Upper lobe of right lung (tissue), 1 donor: ENCODE measurements at regions not wholly inside any gene's neighbourhood (a gene's known extent, or its start where the extent isn't known, plus 50 kb on each side); places are given as distances from the start of the nearest gene placed in this dataset.

Experiments used
- ATAC-seq: fragments of 200-7000 bp; cut with Tn5 transposase; one replicate; pipeline ENCODE4 v1.9.1; 2020; ENCODE audit warnings: mild to moderate bottlenecking, moderate library complexity
- DNase-seq: peaks from one replicate; pipeline ENCODE4 v3.0.0-alpha.2; 2020
- H3K27ac ChIP-seq: fragments of 200-600 bp; one replicate; pipeline ENCODE4 v1.8.0; 2022
- H3K27me3 ChIP-seq: fragments of 200-600 bp; one replicate; pipeline ENCODE4 v1.8.0; 2022; ENCODE audit warnings: mild to moderate bottlenecking
- H3K36me3 ChIP-seq: fragments of 200-600 bp; one replicate; pipeline ENCODE4 v1.8.0; 2022
- H3K4me1 ChIP-seq: fragments of 200-600 bp; one replicate; pipeline ENCODE4 v1.8.0; 2022
- H3K4me3 ChIP-seq: fragments of 200-600 bp; one replicate; pipeline ENCODE4 v1.8.0; 2022; ENCODE audit warnings: mild to moderate bottlenecking
- H3K9me3 ChIP-seq: fragments of 200-600 bp; one replicate; pipeline ENCODE4 v1.8.0; 2022
- intact Hi-C: fragments of 100-400 bp; cut with DNase I; formaldehyde crosslinking; loops from one replicate; pipeline ENCODE4 v1.11.0; 2022
- TF ChIP-seq, protein P1 (sequence below): fragments of 200-600 bp; IDR thresholded peaks from one replicate; pipeline ENCODE4 v1.8.0; 2022; ENCODE audit warnings: antibody characterized with exemption
- donor health status: DM: no; HTN: yes; CAD: no; lungs with severe emphysema.

DNA sequence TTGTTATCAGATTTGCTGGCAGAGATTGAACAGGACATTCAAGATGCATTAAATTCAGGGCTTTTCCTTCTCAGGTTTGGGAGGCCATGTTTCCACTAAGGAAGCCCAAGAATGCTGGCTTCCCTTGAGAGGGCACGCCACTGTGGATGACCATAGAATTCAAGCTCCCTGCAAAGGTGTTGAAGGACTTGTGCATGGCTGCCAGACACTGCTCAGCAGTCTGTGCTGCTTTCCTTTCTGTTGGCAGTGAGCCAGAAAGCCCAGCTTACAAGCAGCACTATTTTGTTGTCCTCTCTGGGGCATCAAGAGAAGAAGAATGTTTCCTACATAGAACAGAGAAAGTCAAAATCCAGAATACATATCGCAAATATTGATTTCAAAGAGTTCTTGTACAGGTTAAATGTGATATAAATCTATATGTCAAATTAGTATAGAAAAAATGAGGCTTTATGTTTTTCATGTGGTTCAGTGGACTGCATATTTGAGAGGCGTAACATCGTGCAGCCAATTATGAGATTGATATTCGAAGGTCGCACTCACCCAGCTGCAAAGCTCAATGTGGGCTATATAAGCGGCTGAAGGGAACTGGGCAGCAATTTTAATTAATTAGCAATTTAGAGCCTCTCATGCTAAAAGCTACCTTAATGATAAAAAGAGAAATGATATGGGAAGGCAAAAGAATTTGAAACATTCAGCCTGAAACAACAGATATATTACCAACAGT lies 103.1 kb upstream of the ISL1 start:
- ATAC-seq, result no peak
- H3K27me3 ChIP-seq, result no peaks in the 10 kb centered on the region

DNA sequence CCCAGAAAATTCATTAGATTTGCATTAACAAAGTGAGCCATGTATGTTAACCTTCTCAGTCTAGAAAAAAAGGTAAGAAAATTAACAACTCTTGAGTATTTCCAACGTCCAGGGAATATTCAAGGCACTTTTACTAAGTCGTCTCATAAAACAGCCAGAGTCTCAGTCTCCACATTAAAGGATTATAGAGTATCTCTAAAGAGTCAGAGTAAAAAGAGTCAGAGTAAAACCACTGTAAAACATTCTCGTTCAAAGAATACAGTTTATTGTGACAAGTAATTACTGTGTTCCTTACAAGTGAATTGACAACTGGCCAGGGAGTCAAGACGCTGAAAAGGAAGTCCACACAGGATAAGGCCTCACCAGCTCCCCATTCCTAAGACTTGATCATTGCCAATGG lies 97.2 kb upstream of the ISL1 start:
- TF ChIP-seq, protein P1, sequence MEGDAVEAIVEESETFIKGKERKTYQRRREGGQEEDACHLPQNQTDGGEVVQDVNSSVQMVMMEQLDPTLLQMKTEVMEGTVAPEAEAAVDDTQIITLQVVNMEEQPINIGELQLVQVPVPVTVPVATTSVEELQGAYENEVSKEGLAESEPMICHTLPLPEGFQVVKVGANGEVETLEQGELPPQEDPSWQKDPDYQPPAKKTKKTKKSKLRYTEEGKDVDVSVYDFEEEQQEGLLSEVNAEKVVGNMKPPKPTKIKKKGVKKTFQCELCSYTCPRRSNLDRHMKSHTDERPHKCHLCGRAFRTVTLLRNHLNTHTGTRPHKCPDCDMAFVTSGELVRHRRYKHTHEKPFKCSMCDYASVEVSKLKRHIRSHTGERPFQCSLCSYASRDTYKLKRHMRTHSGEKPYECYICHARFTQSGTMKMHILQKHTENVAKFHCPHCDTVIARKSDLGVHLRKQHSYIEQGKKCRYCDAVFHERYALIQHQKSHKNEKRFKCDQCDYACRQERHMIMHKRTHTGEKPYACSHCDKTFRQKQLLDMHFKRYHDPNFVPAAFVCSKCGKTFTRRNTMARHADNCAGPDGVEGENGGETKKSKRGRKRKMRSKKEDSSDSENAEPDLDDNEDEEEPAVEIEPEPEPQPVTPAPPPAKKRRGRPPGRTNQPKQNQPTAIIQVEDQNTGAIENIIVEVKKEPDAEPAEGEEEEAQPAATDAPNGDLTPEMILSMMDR, result no peak
- Histone ChIP-seq H3K4me1 (no peaks in the 10 kb centered on the region), H3K4me3 (no peak overlapping the region), H3K36me3 (no peaks in the 10 kb centered on the region), H3K27ac (no peak overlapping the region), H3K27me3 (no peaks in the 10 kb centered on the region), H3K9me3 (no peaks in the 10 kb centered on the region)
- intact Hi-C loops, result no loop called here
- ATAC-seq (no peak), DNase-seq (no peak)

More for the DNA sequence above, 103.1 kb upstream of the ISL1 start:
- Histone ChIP-seq H3K4me3 (no peak overlapping the region), H3K36me3 (no peaks in the 10 kb centered on the region), H3K9me3 (no peaks in the 10 kb centered on the region), H3K27ac (no peak overlapping the region), H3K4me1 (no peaks in the 10 kb centered on the region)
- no peak for DNase-seq
- intact Hi-C loops, result no loop called here
- TF ChIP-seq, protein P1, result no peak

DNA sequence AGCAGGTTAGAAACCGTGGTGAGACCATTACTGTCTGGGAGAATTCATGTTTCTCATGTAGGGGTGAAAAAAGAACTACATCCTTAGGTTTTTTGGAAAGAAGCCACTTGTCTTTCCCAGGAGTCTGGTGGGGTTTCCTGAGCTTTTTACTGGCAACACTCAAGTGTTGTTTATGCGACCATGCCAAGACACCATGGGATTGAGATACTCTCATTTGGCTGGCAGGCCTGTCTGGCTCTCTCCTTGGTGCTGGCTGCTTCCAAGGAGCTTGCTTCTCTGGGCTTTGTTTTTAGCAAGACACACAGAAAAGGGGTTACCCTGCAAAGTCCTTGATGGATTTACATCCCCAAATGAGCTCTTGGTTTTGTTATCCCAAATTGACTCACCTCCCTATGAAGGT lies 80.9 kb upstream of the ISL1 start:
- intact Hi-C loops, result no loop called here
- no peak for DNase-seq

DNA sequence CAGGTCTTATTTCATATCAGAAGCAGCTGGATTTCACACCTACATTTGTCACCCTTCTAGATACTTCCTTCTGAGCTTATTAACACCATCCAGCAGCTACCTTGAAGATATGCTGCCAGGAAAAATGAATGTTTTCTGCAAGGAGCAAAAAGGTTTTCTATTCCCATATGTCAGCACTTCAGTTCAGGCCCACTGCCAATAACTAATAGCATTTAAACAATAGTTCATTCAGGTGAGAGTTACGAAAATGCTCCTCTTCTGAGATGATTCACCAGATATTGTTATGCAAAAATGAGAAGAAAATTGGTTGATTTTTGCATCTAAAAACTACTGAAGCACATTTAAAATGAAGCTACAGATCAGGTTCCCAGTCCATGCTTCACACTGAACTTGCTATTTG lies 56.4 kb upstream of the ISL1 start:
- intact Hi-C loops, result no loop called here
- TF ChIP-seq, protein P1, result no peak

More for the DNA sequence above, 80.9 kb upstream of the ISL1 start:
- Histone ChIP-seq H3K4me1 (no peaks in the 10 kb centered on the region), H3K36me3 (no peaks in the 10 kb centered on the region), H3K27me3 (no peaks in the 10 kb centered on the region), H3K4me3 (no peak overlapping the region), H3K27ac (no peak overlapping the region), H3K9me3 (no peaks in the 10 kb centered on the region)
- TF ChIP-seq, protein P1, result no peak
- no peak for ATAC-seq

More for the DNA sequence above, 56.4 kb upstream of the ISL1 start:
- Histone ChIP-seq H3K27ac (no peak overlapping the region), H3K4me3 (no peak overlapping the region), H3K4me1 (no peaks in the 10 kb centered on the region), H3K27me3 (no peaks in the 10 kb centered on the region), H3K9me3 (no peaks in the 10 kb centered on the region), H3K36me3 (no peaks in the 10 kb centered on the region)
- no peak for DNase-seq
- no peak for ATAC-seq
